ENCODE measurements at regions not wholly inside any gene's neighbourhood (a gene's known extent, or its start where the extent isn't known, plus 50 kb on each side); places are given as distances from the start of the nearest gene placed in this dataset.

GRCh38 chr5:163362840-163363371, 74.5 kb upstream of the CCNG1 start:
- no peak for DNase-seq (ENCODE audit: low read depth)
- no peak overlapping the region for H3K4me3 ChIP-seq (ENCODE audit: low read depth, low read length)
- TF ChIP-seq CTCF (IDR thresholded peaks at IDR 0.05; ENCODE audit: low read depth, low read length, missing control alignments) = no peak

GRCh38 chr5:163363389-163363788, 74.0 kb upstream of the CCNG1 start:
- DNase-seq (ENCODE audit: low read depth) = no peak
- H3K4me3 ChIP-seq (ENCODE audit: low read depth, low read length) = no peak overlapping the region
- TF ChIP-seq CTCF (IDR thresholded peaks at IDR 0.05; ENCODE audit: low read depth, low read length, missing control alignments) = no peak

GRCh38 chr5:163366757-163367156, 70.6 kb upstream of the CCNG1 start:
- TF ChIP-seq CTCF (IDR thresholded peaks at IDR 0.05; ENCODE audit: low read depth, low read length, missing control alignments) = no peak
- H3K4me3 ChIP-seq (ENCODE audit: low read depth, low read length) = no peak overlapping the region
- DNase-seq (ENCODE audit: low read depth) = no peak

- no peak overlapping the region for H3K4me3 ChIP-seq (ENCODE audit: low read depth, low read length)
- no peak for DNase-seq (ENCODE audit: low read depth)
- no peak for TF ChIP-seq CTCF (IDR thresholded peaks at IDR 0.05; ENCODE audit: low read depth, low read length, missing control alignments)
Observed at GRCh38 chr5:163369776-163370385, 67.5 kb upstream of the CCNG1 start.

GRCh38 chr5:163373436-163374084, 63.8 kb upstream of the CCNG1 start:
- TF ChIP-seq CTCF (IDR thresholded peaks at IDR 0.05; ENCODE audit: low read depth, low read length, missing control alignments) = no peak
- no peak overlapping the region for H3K4me3 ChIP-seq (ENCODE audit: low read depth, low read length)
- no peak for DNase-seq (ENCODE audit: low read depth)

GRCh38 chr5:163377982-163378381, 59.4 kb upstream of the CCNG1 start:
- no peak for TF ChIP-seq CTCF (IDR thresholded peaks at IDR 0.05; ENCODE audit: low read depth, low read length, missing control alignments)
- no peak for DNase-seq (ENCODE audit: low read depth)
- H3K4me3 ChIP-seq (ENCODE audit: low read depth, low read length) = no peak overlapping the region
